Activated T-helper 9 cell treated with anti-CD3 and anti-CD28 coated beads, Interleukin-2, amount 50 U/mL, for 16 hours (primary cell): ENCODE measurements at regions not wholly inside any gene's neighbourhood (a gene's known extent, or its start where the extent isn't known, plus 50 kb on each side); places are given as distances from the start of the nearest gene placed in this dataset.

Source experiments
- DNase-seq: peaks from one replicate; pipeline ENCODE4 v3.0.0-alpha.2; 2020; ENCODE audit warnings: low read depth

- DNase-seq: no peak
These were observed 620.2 kb upstream of the TENM4 start for GRCh38 chr11:80061056-80061455.

- DNase-seq: no peak
These were observed 613.8 kb upstream of the TENM4 start for GRCh38 chr11:80054582-80055165.

GRCh38 chr11:80048513-80048912 lies 607.7 kb upstream of the TENM4 start:
- DNase-seq: no peak

- no peak for DNase-seq
These were observed 600.5 kb upstream of the TENM4 start for GRCh38 chr11:80041136-80042000.

GRCh38 chr11:80034801-80035200 lies 594.0 kb upstream of the TENM4 start:
- DNase-seq: no peak

- no peak for DNase-seq
These were observed 590.3 kb upstream of the TENM4 start for GRCh38 chr11:80031014-80031600.

- no peak for DNase-seq
These were observed 588.2 kb upstream of the TENM4 start for GRCh38 chr11:80028998-80029397.

GRCh38 chr11:80024119-80024518 lies 583.3 kb upstream of the TENM4 start:
- no peak for DNase-seq

GRCh38 chr11:80023386-80023785 lies 582.6 kb upstream of the TENM4 start:
- DNase-seq: no peak

- DNase-seq: no peak
These were observed 569.7 kb upstream of the TENM4 start for GRCh38 chr11:80010536-80010935.

- DNase-seq: no peak
These were observed 568.3 kb upstream of the TENM4 start for GRCh38 chr11:80009081-80009480.

- DNase-seq: no peak
These were observed 566.8 kb upstream of the TENM4 start for GRCh38 chr11:80007616-80008015.

GRCh38 chr11:79990141-79990540 lies 549.3 kb upstream of the TENM4 start:
- DNase-seq: no peak

- no peak for DNase-seq
These were observed 541.4 kb upstream of the TENM4 start for GRCh38 chr11:79982185-79982584.

GRCh38 chr11:79980916-79981315 lies 540.1 kb upstream of the TENM4 start:
- no peak for DNase-seq

GRCh38 chr11:79973721-79974617 lies 533.1 kb upstream of the TENM4 start:
- DNase-seq: no peak

GRCh38 chr11:79971255-79971654 lies 530.4 kb upstream of the TENM4 start:
- DNase-seq: no peak

- DNase-seq: no peak
These were observed 525.8 kb upstream of the TENM4 start for GRCh38 chr11:79966592-79966991.

- DNase-seq: no peak
These were observed 523.2 kb upstream of the TENM4 start for GRCh38 chr11:79963856-79964645.

GRCh38 chr11:79960461-79960860 lies 519.6 kb upstream of the TENM4 start:
- DNase-seq: no peak

- DNase-seq: no peak
These were observed 518.5 kb upstream of the TENM4 start for GRCh38 chr11:79959318-79959717.
